ENCODE measurements at regions not wholly inside any gene's neighbourhood (a gene's known extent, or its start where the extent isn't known, plus 50 kb on each side); places are given as distances from the start of the nearest gene placed in this dataset.

DNA sequence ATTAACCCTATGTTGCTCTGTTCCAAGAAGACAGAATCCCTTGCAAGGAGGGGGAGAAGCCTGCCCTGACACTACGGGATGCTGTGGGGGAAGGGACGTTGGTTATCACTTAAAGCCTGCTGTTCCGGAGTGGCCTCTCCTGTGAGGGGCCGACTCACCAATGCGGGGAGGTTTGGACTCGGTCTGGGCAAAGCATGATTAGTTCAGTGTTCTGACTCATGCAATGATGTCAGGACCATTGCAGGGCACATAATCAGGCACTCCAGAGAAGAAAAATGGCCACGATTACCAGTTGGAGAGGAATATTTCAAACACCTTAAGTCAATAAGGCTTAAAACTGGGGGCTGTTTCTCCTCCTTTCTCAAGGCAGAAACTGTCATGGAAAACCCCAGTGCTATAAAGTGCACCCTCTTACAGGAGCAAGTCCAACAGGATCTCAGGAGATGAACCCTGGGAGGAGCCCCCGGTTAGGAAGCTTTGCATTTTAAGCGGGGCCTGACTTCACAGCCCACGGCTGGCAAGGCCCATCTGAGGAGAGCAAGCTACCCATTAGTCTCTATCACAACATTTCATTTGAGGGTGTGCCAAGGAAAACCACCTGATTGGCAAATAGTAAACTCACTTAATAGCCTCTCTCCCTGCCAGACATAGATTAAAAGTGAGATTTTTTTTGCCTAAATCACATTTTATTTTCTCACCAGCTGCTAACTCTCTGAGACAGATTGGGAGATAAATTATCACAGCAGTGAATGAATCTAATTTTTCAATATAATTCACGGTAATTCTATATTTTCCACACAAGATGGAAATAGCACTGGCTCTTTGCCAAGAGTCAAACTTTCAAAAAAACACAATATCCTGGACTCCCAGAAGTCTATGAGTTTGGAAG, 202.5 kb downstream of the C1orf94 start:
- H3K27me3 ChIP-seq (ENCODE audit: insufficient read depth, poor library complexity, severe bottlenecking), result peaks cover 16% of the 10 kb centered on the region
- H3K4me3 ChIP-seq (ENCODE audit: severe bottlenecking), result no peak overlapping the region
- H3K36me3 ChIP-seq (ENCODE audit: low read depth), result no peaks in the 10 kb centered on the region
- TF ChIP-seq, protein P1, sequence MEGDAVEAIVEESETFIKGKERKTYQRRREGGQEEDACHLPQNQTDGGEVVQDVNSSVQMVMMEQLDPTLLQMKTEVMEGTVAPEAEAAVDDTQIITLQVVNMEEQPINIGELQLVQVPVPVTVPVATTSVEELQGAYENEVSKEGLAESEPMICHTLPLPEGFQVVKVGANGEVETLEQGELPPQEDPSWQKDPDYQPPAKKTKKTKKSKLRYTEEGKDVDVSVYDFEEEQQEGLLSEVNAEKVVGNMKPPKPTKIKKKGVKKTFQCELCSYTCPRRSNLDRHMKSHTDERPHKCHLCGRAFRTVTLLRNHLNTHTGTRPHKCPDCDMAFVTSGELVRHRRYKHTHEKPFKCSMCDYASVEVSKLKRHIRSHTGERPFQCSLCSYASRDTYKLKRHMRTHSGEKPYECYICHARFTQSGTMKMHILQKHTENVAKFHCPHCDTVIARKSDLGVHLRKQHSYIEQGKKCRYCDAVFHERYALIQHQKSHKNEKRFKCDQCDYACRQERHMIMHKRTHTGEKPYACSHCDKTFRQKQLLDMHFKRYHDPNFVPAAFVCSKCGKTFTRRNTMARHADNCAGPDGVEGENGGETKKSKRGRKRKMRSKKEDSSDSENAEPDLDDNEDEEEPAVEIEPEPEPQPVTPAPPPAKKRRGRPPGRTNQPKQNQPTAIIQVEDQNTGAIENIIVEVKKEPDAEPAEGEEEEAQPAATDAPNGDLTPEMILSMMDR (IDR thresholded peaks at IDR 0.05; ENCODE audit: poor library complexity, severe bottlenecking), result no peak
- no peaks in the 10 kb centered on the region for H3K4me1 ChIP-seq (ENCODE audit: insufficient read depth, poor library complexity, severe bottlenecking)
- H3K27ac ChIP-seq (ENCODE audit: poor library complexity, severe bottlenecking), result no peak overlapping the region
- no peaks in the 10 kb centered on the region for H3K9me3 ChIP-seq (ENCODE audit: severe bottlenecking)
- ATAC-seq (ENCODE audit: low read depth), result no peak
- no peak for DNase-seq (ENCODE audit: low spot score)

GRCh38 chr1:34379911-34380310, 203.2 kb downstream of the C1orf94 start:
- H3K4me3 ChIP-seq (ENCODE audit: severe bottlenecking), result no peak overlapping the region
- TF ChIP-seq, protein P1 (IDR thresholded peaks at IDR 0.05; ENCODE audit: poor library complexity, severe bottlenecking), result no peak
- no peaks in the 10 kb centered on the region for H3K4me1 ChIP-seq (ENCODE audit: insufficient read depth, poor library complexity, severe bottlenecking)
- no peaks in the 10 kb centered on the region for H3K9me3 ChIP-seq (ENCODE audit: severe bottlenecking)
- DNase-seq (ENCODE audit: low spot score) (no peak), ATAC-seq (ENCODE audit: low read depth) (no peak)
- peaks cover 9% of the 10 kb centered on the region for H3K27me3 ChIP-seq (ENCODE audit: insufficient read depth, poor library complexity, severe bottlenecking)
- H3K36me3 ChIP-seq (ENCODE audit: low read depth), result no peaks in the 10 kb centered on the region
- H3K27ac ChIP-seq (ENCODE audit: poor library complexity, severe bottlenecking), result no peak overlapping the region

GRCh38 chr1:34380526-34381124, 203.9 kb downstream of the C1orf94 start:
- H3K4me1 ChIP-seq (ENCODE audit: insufficient read depth, poor library complexity, severe bottlenecking), result no peaks in the 10 kb centered on the region
- ATAC-seq (ENCODE audit: low read depth) (no peak), DNase-seq (ENCODE audit: low spot score) (no peak)

GRCh38 chr1:34389974-34390373, 213.3 kb downstream of the C1orf94 start:
- DNase-seq (ENCODE audit: low spot score), result no peak
- ATAC-seq (ENCODE audit: low read depth), result no peak
- H3K27me3 ChIP-seq (ENCODE audit: insufficient read depth, poor library complexity, severe bottlenecking), result no peaks in the 10 kb centered on the region
- no peaks in the 10 kb centered on the region for H3K36me3 ChIP-seq (ENCODE audit: low read depth)
- no peak overlapping the region for H3K4me3 ChIP-seq (ENCODE audit: severe bottlenecking)
- H3K9me3 ChIP-seq (ENCODE audit: severe bottlenecking), result no peaks in the 10 kb centered on the region
- no peaks in the 10 kb centered on the region for H3K4me1 ChIP-seq (ENCODE audit: insufficient read depth, poor library complexity, severe bottlenecking)
- H3K27ac ChIP-seq (ENCODE audit: poor library complexity, severe bottlenecking), result no peak overlapping the region
- TF ChIP-seq, protein P1 (IDR thresholded peaks at IDR 0.05; ENCODE audit: poor library complexity, severe bottlenecking), result no peak

More at GRCh38 chr1:34380526-34381124, 203.9 kb downstream of the C1orf94 start:
- TF ChIP-seq, protein P1 (IDR thresholded peaks at IDR 0.05; ENCODE audit: poor library complexity, severe bottlenecking), result no peak
- H3K4me3 ChIP-seq (ENCODE audit: severe bottlenecking), result no peak overlapping the region
- H3K27ac ChIP-seq (ENCODE audit: poor library complexity, severe bottlenecking), result no peak overlapping the region
- H3K36me3 ChIP-seq (ENCODE audit: low read depth), result no peaks in the 10 kb centered on the region
- no peaks in the 10 kb centered on the region for H3K9me3 ChIP-seq (ENCODE audit: severe bottlenecking)
- peaks cover 7% of the 10 kb centered on the region for H3K27me3 ChIP-seq (ENCODE audit: insufficient read depth, poor library complexity, severe bottlenecking)
